GM10266 (cell line): ENCODE measurements at regions not wholly inside any gene's neighbourhood (a gene's known extent, or its start where the extent isn't known, plus 50 kb on each side); places are given as distances from the start of the nearest gene placed in this dataset.

Experiments
- DNase-seq: peaks from one replicate; pipeline ENCODE4 v3.0.0; 2012; ENCODE audit errors: extremely low spot score
- TF ChIP-seq, protein P1 (sequence below): IDR thresholded peaks from 2 replicates; pipeline ENCODE4 v1.5.1; 2012; ENCODE audit warnings: mild to moderate bottlenecking, low read depth; ENCODE audit not compliant: control insufficient read depth, insufficient read depth; ENCODE audit errors: missing control alignments

DNA sequence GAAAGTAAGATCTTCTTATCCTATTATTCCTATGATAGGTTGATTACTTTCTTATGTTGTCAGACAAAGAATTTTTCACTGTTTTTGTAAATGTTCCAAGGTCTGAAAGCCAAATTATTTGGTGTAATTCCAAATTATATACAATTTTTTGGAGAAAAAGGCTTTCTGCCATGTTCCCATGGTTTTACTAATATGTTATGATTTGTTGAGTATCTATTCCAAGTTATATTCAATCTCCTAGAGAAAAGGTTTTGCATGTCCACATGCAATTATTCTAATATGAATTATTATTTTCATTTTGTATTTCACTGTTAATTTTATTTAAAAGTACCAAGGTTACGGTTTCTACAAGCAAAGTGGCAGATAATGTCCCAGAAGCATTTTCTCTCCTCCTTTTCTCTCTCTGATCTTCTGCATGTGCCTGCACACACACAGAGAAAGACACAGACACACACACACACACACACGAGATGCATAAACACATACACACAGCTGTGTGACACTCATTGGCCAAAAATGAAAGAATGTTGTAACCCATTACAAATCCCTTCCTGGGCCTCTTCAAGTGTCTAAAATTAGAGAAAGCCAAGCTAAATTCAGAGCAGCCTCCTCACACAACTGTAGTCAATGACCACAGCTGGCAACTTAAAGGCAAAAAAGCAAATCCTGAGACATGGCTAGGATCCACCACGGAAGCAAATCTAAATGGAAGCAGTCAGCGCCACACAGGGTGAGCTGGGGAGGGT lies 621.0 kb downstream of the EFNB2 start:
- TF ChIP-seq, protein P1, sequence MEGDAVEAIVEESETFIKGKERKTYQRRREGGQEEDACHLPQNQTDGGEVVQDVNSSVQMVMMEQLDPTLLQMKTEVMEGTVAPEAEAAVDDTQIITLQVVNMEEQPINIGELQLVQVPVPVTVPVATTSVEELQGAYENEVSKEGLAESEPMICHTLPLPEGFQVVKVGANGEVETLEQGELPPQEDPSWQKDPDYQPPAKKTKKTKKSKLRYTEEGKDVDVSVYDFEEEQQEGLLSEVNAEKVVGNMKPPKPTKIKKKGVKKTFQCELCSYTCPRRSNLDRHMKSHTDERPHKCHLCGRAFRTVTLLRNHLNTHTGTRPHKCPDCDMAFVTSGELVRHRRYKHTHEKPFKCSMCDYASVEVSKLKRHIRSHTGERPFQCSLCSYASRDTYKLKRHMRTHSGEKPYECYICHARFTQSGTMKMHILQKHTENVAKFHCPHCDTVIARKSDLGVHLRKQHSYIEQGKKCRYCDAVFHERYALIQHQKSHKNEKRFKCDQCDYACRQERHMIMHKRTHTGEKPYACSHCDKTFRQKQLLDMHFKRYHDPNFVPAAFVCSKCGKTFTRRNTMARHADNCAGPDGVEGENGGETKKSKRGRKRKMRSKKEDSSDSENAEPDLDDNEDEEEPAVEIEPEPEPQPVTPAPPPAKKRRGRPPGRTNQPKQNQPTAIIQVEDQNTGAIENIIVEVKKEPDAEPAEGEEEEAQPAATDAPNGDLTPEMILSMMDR: no peak
- no peak for DNase-seq

DNA sequence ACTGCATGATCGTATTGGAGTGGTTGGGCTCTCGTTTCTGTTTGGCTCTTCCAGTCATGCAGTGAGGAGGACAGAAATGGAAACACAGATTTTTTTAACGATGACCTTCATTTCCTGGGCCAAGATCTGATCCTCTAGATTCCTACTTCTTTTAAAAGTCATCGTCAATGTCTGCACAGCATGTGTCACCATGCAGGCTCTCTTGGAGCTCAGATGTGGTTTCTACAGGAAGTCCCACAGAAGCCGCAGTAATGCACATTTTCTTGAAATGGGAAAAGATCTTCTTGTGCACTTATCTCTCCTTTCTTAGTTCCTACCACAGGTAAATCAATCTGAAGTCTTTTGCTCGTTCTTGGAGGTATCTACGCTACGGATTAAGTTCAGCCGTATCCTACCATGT lies 626.9 kb downstream of the EFNB2 start:
- TF ChIP-seq, protein P1: no peak
- no peak for DNase-seq

DNA sequence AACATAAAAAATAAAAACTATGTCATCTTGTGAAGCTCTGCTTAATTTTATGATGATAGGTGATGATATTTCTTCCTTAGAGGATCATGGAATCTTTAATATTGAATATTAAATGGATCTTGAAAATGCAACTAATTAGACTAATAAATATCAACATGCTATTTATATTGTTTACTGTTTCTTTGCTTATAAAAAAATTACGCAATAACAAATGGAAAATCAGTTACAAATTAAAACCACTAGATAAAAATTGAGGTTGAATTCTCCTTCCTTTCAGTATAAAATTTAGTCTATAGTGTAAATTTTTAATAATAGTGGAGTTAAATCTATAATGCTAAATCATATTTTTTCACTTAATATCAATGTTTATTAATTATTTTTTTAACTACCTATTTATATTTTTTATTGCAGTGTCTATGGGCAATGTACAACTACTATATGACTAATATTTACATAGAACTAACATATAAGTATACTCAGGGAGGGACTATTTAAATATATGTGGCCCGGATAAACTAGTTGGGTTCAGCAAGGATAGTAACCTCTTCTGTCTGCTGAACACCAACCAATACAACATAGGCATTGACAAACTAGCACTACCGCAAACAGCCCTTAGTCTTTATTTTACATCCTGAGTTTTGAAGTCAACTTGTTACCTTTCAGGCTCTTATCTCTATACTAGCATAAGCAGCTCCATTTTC lies 628.0 kb downstream of the EFNB2 start:
- TF ChIP-seq, protein P1: no peak
- no peak for DNase-seq

DNA sequence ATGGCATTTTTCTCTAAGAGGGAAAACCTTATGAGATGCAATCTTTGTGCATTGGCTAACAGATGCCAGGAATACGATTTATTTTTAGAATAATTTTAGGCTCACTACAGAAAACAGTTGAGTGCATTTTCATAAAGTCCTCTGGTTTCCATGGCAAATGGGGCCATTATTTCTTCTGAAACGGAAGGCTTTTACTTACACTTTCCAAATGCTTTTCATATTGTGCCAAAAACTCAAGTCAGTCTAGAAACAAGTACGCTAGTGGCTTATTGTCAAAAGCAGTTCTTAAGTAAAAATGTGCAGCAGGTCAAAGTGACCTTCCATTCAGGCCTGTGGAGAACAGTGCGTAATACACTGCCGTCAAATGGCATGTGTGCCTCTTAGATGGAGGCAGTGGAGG lies 628.7 kb downstream of the EFNB2 start:
- no peak for DNase-seq
- TF ChIP-seq, protein P1: no peak

DNA sequence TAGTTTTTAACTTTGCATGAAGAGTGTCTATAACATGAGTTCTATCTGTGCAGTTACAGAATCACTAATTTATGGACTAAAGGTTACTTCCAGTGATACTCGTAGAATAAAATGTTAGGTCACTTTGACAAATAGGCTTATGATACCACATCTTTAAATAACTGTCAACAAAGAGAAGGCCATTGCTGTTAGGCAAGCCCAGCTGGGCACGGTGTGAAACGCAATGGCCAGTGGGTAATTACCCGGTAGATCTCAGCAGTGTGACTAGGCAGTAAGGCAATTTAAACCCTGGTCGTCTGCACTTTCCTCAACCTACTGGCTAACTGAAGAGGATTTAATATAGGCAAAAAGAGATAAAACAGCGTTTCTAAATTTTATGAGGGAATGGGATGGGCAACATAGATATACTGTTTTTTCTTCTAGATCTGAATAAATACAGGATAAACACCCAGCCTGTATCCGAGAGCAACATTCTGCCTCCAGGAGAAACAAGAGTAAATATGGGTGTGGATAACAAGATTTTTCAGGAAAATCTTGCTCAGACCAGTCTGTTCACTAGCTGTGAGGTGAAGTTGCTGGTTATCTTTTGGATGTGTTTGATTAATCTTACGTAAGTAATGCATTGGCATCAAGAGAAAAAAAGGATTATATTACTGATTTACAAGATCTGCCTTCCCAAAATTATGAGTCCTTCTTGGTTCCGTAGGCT lies 631.3 kb downstream of the EFNB2 start:
- DNase-seq: no peak
- TF ChIP-seq, protein P1: no peak

DNA sequence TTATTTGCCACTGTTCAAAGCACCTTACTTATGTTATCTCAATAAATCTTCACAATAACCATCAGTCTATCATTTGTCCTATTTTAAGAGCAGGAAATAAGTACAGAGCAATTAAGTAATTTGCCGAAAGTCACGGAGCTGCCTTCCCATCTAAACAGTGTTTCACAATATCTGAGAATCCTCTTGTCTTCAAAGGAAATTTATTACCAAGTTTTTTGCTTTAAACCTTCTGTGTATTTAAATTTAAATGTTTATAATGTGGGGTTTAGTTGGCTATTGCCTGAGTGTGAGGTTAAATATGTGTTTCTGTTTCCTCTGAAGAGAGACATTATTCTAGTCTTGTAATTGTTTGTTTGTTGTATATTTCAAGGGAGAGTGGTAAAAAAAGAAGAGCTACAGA lies 633.1 kb downstream of the EFNB2 start:
- TF ChIP-seq, protein P1: no peak
- DNase-seq: no peak
